WERI-Rb-1 (cell line): ENCODE measurements at regions not wholly inside any gene's neighbourhood (a gene's known extent, or its start where the extent isn't known, plus 50 kb on each side); places are given as distances from the start of the nearest gene placed in this dataset.

ENCODE experiments used
- DNase-seq: peaks from one replicate; pipeline ENCODE4 v3.0.0-alpha.2; 2020
- H3K27ac ChIP-seq: fragments of 250-450 bp; sonication (Bioruptor Pico); 2 replicates; pipeline ENCODE4 v1.5.1; 2020; ENCODE audit warnings: mild to moderate bottlenecking, moderate library complexity
- H3K27me3 ChIP-seq: fragments of 250-450 bp; sonication (Bioruptor Pico); 2 replicates; pipeline ENCODE4 v1.5.1; 2021; ENCODE audit warnings: mild to moderate bottlenecking, low read depth, moderate library complexity; ENCODE audit not compliant: insufficient read depth, severe bottlenecking
- H3K36me3 ChIP-seq: fragments of 250-450 bp; sonication (Bioruptor Pico); 2 replicates; pipeline ENCODE4 v1.5.1; 2020; ENCODE audit warnings: mild to moderate bottlenecking, moderate library complexity
- H3K4me3 ChIP-seq: 2 replicates; pipeline ENCODE4 v1.5.1; 2011; ENCODE audit warnings: low read depth, mild to moderate bottlenecking, control low read depth, low read length
- H3K9me3 ChIP-seq: fragments of 250-450 bp; sonication (Bioruptor Pico); 2 replicates; pipeline ENCODE4 v1.5.1; 2021; ENCODE audit warnings: mild to moderate bottlenecking, moderate library complexity; ENCODE audit not compliant: severe bottlenecking
- TF ChIP-seq, protein P1 (sequence below): IDR thresholded peaks from 2 replicates; pipeline ENCODE4 v1.5.1; 2011; ENCODE audit warnings: low read depth, mild to moderate bottlenecking, control low read depth, inconsistent platforms, low read length

DNA sequence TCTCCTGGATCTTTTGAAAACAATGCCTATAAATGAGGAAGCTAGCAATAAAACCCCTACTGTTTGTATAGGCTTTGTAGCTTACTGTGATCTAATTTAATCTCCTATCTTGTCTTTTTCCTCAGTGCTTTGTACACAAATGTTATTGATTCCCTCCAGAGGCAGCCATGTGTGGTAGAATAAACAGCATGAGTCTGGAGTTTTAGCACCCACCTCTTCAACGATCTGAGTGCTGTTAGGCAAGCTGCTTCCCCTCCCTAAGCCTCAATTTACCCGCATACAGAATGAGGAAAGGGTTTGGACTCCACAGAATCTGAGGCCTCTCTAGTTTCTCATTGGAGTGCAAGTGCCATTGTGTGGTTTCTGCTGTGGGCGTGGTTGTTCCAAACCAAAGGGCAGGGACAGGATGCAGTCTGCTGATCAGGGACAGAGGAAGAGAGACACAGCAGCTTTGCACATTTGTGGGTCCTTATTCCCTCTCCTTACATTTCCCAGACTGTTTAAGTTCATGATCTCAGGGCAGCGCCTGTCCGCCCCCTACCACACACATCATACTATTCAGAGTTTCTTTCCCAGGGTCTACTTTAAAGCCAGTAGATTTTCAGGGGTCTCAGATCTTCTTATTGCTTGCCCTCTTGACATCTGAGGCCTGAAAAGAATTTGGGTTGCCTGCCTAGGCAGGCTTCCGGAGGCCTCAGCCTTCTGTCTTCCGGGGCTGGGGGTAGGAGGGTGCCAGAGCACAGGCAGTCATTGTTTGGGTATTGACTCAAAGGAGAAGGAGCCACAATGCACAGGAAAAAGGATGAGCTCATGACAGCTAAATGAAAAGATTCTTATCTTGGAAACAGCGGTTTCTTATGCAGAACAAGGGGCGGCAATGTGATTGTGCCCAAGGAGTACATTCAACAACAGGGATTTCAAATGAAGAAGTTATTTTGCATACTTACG lies 114.9 kb upstream of the TEX13D start:
- no peak overlapping the region for H3K4me3 ChIP-seq
- no peak for DNase-seq

DNA sequence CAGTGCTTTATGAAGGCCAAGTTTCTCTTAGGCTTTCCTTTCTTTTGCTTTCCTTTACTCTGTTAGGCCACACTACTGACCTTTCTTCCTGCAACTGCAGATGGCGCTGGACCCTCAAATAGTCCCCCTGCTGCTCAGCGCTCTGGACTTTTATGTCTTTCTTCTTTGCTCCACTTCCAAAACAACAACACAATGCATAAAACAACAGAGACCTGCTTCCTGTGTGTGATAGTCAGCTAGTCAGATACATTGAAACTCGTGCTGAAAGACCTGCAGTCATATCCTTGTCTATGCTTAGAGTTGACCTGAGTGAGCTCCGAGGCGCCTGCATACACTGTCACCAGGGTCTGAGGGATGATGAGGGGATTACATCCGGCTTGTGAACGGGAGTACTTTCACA lies 108.9 kb upstream of the TEX13D start:
- H3K4me3 ChIP-seq, result no peak overlapping the region
- H3K27me3 ChIP-seq, result peaks cover 44% of the 10 kb centered on the region
- no peak overlapping the region for H3K27ac ChIP-seq

More for the DNA sequence above, 114.9 kb upstream of the TEX13D start:
- no peaks in the 10 kb centered on the region for H3K36me3 ChIP-seq
- H3K27ac ChIP-seq, result no peak overlapping the region
- TF ChIP-seq, protein P1, sequence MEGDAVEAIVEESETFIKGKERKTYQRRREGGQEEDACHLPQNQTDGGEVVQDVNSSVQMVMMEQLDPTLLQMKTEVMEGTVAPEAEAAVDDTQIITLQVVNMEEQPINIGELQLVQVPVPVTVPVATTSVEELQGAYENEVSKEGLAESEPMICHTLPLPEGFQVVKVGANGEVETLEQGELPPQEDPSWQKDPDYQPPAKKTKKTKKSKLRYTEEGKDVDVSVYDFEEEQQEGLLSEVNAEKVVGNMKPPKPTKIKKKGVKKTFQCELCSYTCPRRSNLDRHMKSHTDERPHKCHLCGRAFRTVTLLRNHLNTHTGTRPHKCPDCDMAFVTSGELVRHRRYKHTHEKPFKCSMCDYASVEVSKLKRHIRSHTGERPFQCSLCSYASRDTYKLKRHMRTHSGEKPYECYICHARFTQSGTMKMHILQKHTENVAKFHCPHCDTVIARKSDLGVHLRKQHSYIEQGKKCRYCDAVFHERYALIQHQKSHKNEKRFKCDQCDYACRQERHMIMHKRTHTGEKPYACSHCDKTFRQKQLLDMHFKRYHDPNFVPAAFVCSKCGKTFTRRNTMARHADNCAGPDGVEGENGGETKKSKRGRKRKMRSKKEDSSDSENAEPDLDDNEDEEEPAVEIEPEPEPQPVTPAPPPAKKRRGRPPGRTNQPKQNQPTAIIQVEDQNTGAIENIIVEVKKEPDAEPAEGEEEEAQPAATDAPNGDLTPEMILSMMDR, result no peak
- H3K9me3 ChIP-seq, result no peaks in the 10 kb centered on the region
- H3K27me3 ChIP-seq, result peaks cover 48% of the 10 kb centered on the region

GRCh38 chrX:124224528-124224927 lies 107.9 kb upstream of the TEX13D start:
- Histone ChIP-seq H3K36me3 (no peaks in the 10 kb centered on the region), H3K4me3 (no peak overlapping the region), H3K9me3 (no peaks in the 10 kb centered on the region), H3K27me3 (peaks cover 52% of the 10 kb centered on the region), H3K27ac (no peak overlapping the region)
- no peak for DNase-seq
- TF ChIP-seq, protein P1, result no peak

More for the DNA sequence above, 108.9 kb upstream of the TEX13D start:
- TF ChIP-seq, protein P1, result peak; percentile 33; the same call in 1 of the 2 replicates
- Histone ChIP-seq H3K36me3 (no peaks in the 10 kb centered on the region), H3K9me3 (no peaks in the 10 kb centered on the region)
- DNase-seq, result no peak

DNA sequence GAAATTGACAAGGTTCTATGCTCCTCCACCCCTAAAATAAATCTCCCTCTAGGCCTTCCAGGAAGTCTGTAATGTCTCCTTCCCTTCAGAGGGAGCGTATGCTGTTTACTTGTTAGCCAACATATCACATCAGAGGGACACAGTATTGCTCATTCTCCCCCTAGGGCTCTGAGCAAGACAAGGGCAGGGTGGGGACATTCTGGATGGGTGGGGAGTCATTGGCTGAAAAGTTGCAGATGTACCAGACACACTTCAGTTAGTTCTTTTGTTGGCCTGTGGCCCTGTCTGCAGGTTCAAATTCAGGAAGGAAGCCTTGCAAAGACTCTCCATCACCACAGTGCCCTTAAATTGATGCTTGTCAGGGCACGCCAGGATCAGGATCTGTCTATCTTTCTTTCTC lies 106.3 kb upstream of the TEX13D start:
- TF ChIP-seq, protein P1, result no peak
- Histone ChIP-seq H3K36me3 (no peaks in the 10 kb centered on the region), H3K27ac (no peak overlapping the region), H3K27me3 (peaks cover 61% of the 10 kb centered on the region), H3K4me3 (no peak overlapping the region), H3K9me3 (no peaks in the 10 kb centered on the region)
- DNase-seq, result no peak

DNA sequence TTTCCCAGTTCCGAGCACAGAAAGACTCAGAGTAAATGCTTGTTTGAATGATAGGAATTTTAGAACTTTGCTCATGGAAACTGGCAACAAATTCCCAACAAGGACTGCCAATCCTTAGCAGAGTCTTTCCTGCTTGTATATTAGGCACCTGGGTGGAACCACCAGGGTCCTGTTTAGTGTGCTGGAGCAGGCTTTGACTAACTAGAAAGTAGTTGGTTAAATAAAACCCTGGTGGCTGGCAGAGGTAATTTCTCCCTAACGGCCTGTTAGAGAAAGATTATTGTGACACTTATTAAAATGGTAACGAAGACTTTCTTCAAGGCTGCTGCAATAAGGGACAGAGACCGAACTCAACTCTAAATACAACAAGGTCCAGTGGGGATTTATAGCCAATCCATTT lies 103.6 kb upstream of the TEX13D start:
- no peaks in the 10 kb centered on the region for H3K9me3 ChIP-seq
- no peaks in the 10 kb centered on the region for H3K36me3 ChIP-seq
- H3K27ac ChIP-seq, result no peak overlapping the region
- H3K4me3 ChIP-seq, result no peak overlapping the region
- no peak for DNase-seq
- H3K27me3 ChIP-seq, result peaks cover 67% of the 10 kb centered on the region
- TF ChIP-seq, protein P1, result no peak
